OCI-LY7 (cell line): ENCODE measurements at regions not wholly inside any gene's neighbourhood (a gene's known extent, or its start where the extent isn't known, plus 50 kb on each side); places are given as distances from the start of the nearest gene placed in this dataset.
"Not testable (repeated sequence)": the region's sequence is repeated elsewhere in the genome, so short reads cannot be mapped to it uniquely, and the experiment has no call there.

Experiments
- BruUV-seq: library from RNA; stranded (reverse); fragments of 400-500 nt; replicated peaks from 2 replicates; lab custom pipeline; 2021; lab: Mats Ljungman, UMichigan
- CTCF ChIA-PET: fragments of 300-600 bp; sonication (Branson Sonifier 250); formaldehyde crosslinking; loops from one replicate; lab custom pipeline; 2022; ENCODE audit warnings: antibody characterized with exemption; ENCODE audit not compliant: unreplicated experiment; lab: Charles Lee
- POLR2A ChIA-PET: fragments of 300-600 bp; sonication (Branson Sonifier 250); formaldehyde crosslinking; loops from one replicate; lab custom pipeline; 2022; ENCODE audit warnings: antibody characterized with exemption; lab: Charles Lee
- DNase-seq: peaks from one replicate; pipeline ENCODE4 v3.0.0-alpha.2; 2015; ENCODE audit warnings: low spot score
- H2AFZ ChIP-seq: fragments of 200-600 bp; sonication (generic), shearing (Covaris generic); 2 replicates; pipeline ENCODE4 v1.6.1; 2014; ENCODE audit warnings: mild to moderate bottlenecking, antibody characterized with exemption, low read length, moderate library complexity
- H3K27ac ChIP-seq: fragments of 200-600 bp; sonication (generic); 2 replicates; pipeline ENCODE4 v1.5.1; 2014; ENCODE audit warnings: mixed run types, low read depth, mild to moderate bottlenecking, moderate library complexity, low read length, inconsistent platforms; ENCODE audit not compliant: poor library complexity, severe bottlenecking
- H3K36me3 ChIP-seq: fragments of 200-600 bp; sonication (generic); 2 replicates; pipeline ENCODE4 v1.6.1; 2014; ENCODE audit warnings: mild to moderate bottlenecking, antibody characterized with exemption, low read length, moderate library complexity, mixed read lengths; ENCODE audit not compliant: insufficient read depth
- H3K4me1 ChIP-seq: fragments of 200-600 bp; sonication (generic); 2 replicates; pipeline ENCODE4 v1.5.1; 2014; ENCODE audit warnings: mild to moderate bottlenecking, low read length; ENCODE audit not compliant: insufficient read depth, poor library complexity, severe bottlenecking
- H3K4me2 ChIP-seq: fragments of 200-600 bp; sonication (generic); 2 replicates; pipeline ENCODE4 v1.6.1; 2014; ENCODE audit warnings: mild to moderate bottlenecking, low read length
- H3K4me3 ChIP-seq: fragments of 200-600 bp; sonication (generic); 2 replicates; pipeline ENCODE4 v1.5.1; 2014; ENCODE audit warnings: mild to moderate bottlenecking, low read depth, low read length; ENCODE audit not compliant: poor library complexity, severe bottlenecking
- H3K79me2 ChIP-seq: fragments of 200-600 bp; sonication (generic); 2 replicates; pipeline ENCODE4 v1.6.1; 2016; ENCODE audit warnings: low read depth, mild to moderate bottlenecking, low read length, moderate library complexity, mixed read lengths; ENCODE audit not compliant: insufficient read depth
- H3K9me2 ChIP-seq: fragments of 200-600 bp; sonication (generic); 2 replicates; pipeline ENCODE4 v1.6.1; 2016; ENCODE audit warnings: mild to moderate bottlenecking, low read length, mixed read lengths; ENCODE audit not compliant: insufficient read depth
- H3K9me3 ChIP-seq: fragments of 200-600 bp; sonication (generic); 2 replicates; pipeline ENCODE4 v1.6.1; 2014; ENCODE audit warnings: mild to moderate bottlenecking, mixed run types, low read length, mixed read lengths
- H4K20me1 ChIP-seq: fragments of 200-600 bp; sonication (generic); 2 replicates; pipeline ENCODE4 v1.6.1; 2014; ENCODE audit warnings: mild to moderate bottlenecking, antibody characterized with exemption, low read length, moderate library complexity, mixed read lengths; ENCODE audit not compliant: insufficient read depth
- CTCF ChIP-seq: fragments of 200-600 bp; sonication (generic); conservative IDR thresholded peaks from 2 replicates; pipeline ENCODE4 v1.5.1; 2014; ENCODE audit warnings: mild to moderate bottlenecking, antibody characterized with exemption, low read length, moderate library complexity, mixed read lengths
- EZH2phosphoT487 ChIP-seq: fragments of 200-600 bp; sonication (generic); IDR thresholded peaks from 2 replicates; pipeline ENCODE4 v1.6.1; 2018; ENCODE audit warnings: low read depth, borderline replicate concordance, mild to moderate bottlenecking, mixed run types, antibody characterized with exemption, low read length, moderate library complexity, mixed read lengths
- intact Hi-C: fragments of 100-400 bp; cut with micrococcal nuclease; formaldehyde crosslinking; loops from one replicate; pipeline ENCODE4 v1.10.0; 2022; ENCODE audit not compliant: unreplicated experiment

DNA sequence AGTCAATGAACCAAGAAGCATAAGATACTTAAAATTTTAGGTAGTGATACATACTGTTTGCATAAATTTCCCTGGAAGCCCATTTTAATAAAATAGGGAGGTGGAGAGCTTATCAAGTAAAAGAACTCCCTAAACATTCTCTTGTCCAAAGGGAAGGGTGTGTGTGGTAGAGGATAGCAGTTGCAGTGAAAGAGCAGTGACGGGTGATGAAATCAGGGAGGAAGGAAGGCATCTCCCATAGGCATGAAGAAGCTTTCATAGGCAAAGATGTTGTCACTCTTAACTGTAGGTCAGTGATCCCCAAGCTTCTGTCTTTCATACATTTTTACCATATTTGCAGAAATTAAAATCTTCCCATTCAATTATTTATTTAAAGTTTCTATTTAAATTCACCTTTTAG lies 60.0 kb upstream of the ZNF831 start:
- intact Hi-C loops = no loop called here
- H2AFZ ChIP-seq = no peak overlapping the region; the same call in 1 of the 2 replicates
- no peaks in the 10 kb centered on the region for H4K20me1 ChIP-seq
- H3K4me2 ChIP-seq = no peak overlapping the region
- no peak for TF ChIP-seq EZH2phosphoT487
- TF ChIP-seq CTCF = no peak
- H3K36me3 ChIP-seq = no peaks in the 10 kb centered on the region
- CTCF ChIA-PET = no interaction called here
- no peaks in the 10 kb centered on the region for H3K79me2 ChIP-seq
- no peak overlapping the region for H3K27ac ChIP-seq
- POLR2A ChIA-PET = interaction anchor here (0.9 to 1.0 kb wide), 2 partner anchors 10 to 32 kb away, joined by 3 to 4 read pairs; no protein-coding TSS in a partner anchor
- DNase-seq = no peak
- peaks cover 10% of the 10 kb centered on the region for H3K4me1 ChIP-seq
- no TSS peak for BruUV-seq
- no peaks in the 10 kb centered on the region for H3K9me3 ChIP-seq
- no peaks in the 10 kb centered on the region for H3K9me2 ChIP-seq
- H3K4me3 ChIP-seq = no peak overlapping the region

DNA sequence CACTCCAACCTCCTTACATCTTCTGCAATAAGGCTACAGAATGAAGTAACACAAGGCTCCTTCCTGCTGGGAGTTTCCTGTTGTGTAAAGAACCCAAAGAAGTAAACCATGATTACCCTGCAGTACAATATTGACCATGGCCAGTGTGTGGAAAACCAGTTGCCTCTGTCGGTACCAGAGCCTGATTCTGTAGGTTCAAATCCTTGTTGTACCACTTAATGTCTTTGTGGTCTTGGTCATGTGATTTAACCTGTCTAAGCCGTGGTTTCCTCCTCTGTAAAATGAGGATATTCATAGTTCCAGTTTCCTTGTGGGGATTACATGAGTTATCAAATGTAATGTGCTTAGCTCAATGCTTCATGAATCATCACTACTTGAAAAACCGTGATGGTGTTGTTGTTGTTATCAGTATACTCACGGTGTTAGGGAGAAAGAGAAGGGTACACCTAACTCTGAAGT lies 60.3 kb upstream of the PRELID3B start:
- H3K27ac ChIP-seq = no peak overlapping the region
- POLR2A ChIA-PET = interaction anchor here (1.0 kb wide), 1 partner anchor 33 kb away, joined by 3 read pairs; no protein-coding TSS in a partner anchor
- H4K20me1 ChIP-seq = no peaks in the 10 kb centered on the region
- peak overlapping the region; percentile 45; the same call in 1 of the 2 replicates for H2AFZ ChIP-seq
- H3K9me2 ChIP-seq = no peaks in the 10 kb centered on the region
- no peaks in the 10 kb centered on the region for H3K9me3 ChIP-seq
- H3K79me2 ChIP-seq = no peaks in the 10 kb centered on the region
- peaks cover 10% of the 10 kb centered on the region for H3K4me1 ChIP-seq
- CTCF ChIA-PET = no interaction called here
- H3K4me3 ChIP-seq = no peak overlapping the region
- H3K36me3 ChIP-seq = no peaks in the 10 kb centered on the region
- no TSS peak for BruUV-seq
- no peak for DNase-seq
- TF ChIP-seq EZH2phosphoT487 (no peak), CTCF (no peak)
- H3K4me2 ChIP-seq = 0 out of 2 replicates have a peak overlapping the region, but pooled peaks have one; percentile 1
- intact Hi-C loops = no loop called here

- intact Hi-C loops = no loop called here
- no peaks in the 10 kb centered on the region for H3K9me3 ChIP-seq
- CTCF ChIA-PET = no interaction called here
- POLR2A ChIA-PET = interaction anchor here (1.2 kb wide), 1 partner anchor 231 kb away, joined by 3 read pairs; no protein-coding TSS in a partner anchor
- no peak overlapping the region for H3K4me3 ChIP-seq
- H2AFZ ChIP-seq = no peak overlapping the region
- no peak for TF ChIP-seq CTCF
- no peak for TF ChIP-seq EZH2phosphoT487
- no peak overlapping the region for H3K4me2 ChIP-seq
- H3K27ac ChIP-seq = no peak overlapping the region
- no peaks in the 10 kb centered on the region for H3K79me2 ChIP-seq
- BruUV-seq = no TSS peak
- DNase-seq = no peak
- H3K36me3 ChIP-seq = no peaks in the 10 kb centered on the region
- H3K4me1 ChIP-seq = peaks cover 10% of the 10 kb centered on the region
- H4K20me1 ChIP-seq = no peaks in the 10 kb centered on the region
- H3K9me2 ChIP-seq = no peaks in the 10 kb centered on the region
Observed at GRCh38 chr20:59101961-59102360, 59.4 kb upstream of the PRELID3B start.

- intact Hi-C loops, H3K4me3 ChIP-seq, H3K4me2 ChIP-seq, BruUV-seq, H3K9me3 ChIP-seq, CTCF ChIA-PET, H3K9me2 ChIP-seq, H3K36me3 ChIP-seq, POLR2A ChIA-PET, H3K79me2 ChIP-seq, H3K27ac ChIP-seq, DNase-seq, H2AFZ ChIP-seq, H4K20me1 ChIP-seq: not testable (repeated sequence)
- peaks cover 20% of the 10 kb centered on the region for H3K4me1 ChIP-seq
Observed at GRCh38 chr20:59099864-59100263, 57.3 kb upstream of the PRELID3B start.
